ENCODE measurements at regions not wholly inside any gene's neighbourhood (a gene's known extent, or its start where the extent isn't known, plus 50 kb on each side); places are given as distances from the start of the nearest gene placed in this dataset.
"Not testable (repeated sequence)": the region's sequence is repeated elsewhere in the genome, so short reads cannot be mapped to it uniquely, and the experiment has no call there.

- DNase-seq = not testable (repeated sequence)
These were observed 290.1 kb downstream of the ZNF716 start for GRCh38 chr7:57740126-57740525.

DNA sequence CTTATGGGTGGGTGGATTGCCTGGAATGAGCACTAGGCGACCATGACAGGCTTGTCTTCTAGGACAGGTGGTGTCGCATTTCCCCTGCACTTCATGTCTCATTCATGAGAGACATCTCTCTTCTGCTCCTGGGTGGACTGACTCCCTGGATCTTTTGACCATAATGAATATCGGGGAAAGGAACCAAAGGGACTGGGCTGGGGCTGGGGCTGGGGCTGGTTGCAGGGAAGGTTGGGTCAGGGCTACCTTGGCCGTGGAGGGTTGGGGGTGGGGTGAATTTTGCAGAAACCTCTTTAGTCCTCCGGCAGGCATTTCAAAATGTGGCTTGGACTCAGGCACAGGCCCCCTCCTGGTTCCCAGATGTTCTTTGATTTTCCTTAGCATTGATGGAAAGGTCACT is 319.2 kb downstream of the ZNF716 start:
- no peak for DNase-seq

- DNase-seq = no peak
These were observed 320.0 kb downstream of the ZNF716 start for GRCh38 chr7:57769958-57770357.

GRCh38 chr7:57772126-57772924 is 322.3 kb downstream of the ZNF716 start:
- no peak for DNase-seq

DNA sequence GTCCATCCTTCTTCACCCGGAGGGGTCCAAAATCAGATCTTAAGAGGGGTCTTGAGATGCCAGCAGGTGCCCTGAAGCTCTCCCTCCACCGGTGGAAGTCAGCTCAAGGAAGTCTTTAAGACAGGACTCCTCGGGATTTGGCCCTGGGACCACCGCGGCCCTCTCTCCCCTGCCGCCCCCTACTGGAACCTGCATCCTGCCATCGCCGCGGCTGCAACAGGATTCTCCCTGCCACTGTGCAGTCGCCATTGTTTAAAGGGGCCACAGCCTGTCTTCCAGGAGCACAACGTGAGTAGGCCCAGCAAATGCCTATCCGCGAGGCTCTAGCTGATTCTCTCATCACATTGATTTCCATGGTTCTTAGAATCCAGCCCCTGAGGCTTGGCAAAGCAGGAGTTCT is 324.3 kb downstream of the ZNF716 start:
- no peak for DNase-seq

- DNase-seq = no peak
These were observed 325.6 kb downstream of the ZNF716 start for GRCh38 chr7:57775396-57776088.

DNA sequence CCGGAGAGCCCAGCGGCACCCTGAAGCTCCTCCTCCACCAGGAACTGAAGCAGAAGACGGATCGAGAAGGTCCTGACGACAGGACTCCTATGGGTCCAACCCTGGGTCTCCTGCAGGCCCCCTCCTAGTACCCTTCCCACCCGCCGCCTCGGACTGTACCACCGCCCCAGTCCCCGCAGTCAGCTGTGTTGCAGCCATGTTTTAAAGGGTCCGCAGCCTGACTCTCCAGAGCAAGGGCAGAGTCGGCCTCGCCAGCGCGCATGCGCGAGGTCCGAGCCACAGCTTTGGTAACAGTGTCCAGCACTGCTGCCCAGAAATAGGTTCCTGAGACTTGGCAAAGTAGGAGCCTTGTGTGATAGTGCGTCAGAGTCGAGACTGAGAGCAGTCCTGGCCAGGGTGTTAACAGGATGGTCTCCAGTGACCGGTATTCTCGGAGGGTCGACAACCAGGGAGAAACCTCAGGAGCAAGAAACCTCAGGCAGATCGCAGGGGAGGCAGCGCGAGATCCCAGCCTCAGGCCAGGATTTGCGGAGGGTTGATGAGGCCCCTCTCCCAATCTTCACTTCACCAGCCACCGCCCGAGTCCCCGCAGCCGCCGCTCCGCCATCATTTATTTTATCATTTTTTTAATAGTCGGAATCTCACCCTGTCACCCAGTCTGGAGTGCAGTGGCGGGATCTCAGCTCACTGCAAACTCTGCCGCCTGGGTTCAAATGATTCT is 326.3 kb downstream of the ZNF716 start:
- not testable (repeated sequence) for DNase-seq

GRCh38 chr7:57789130-57789529 is 339.2 kb downstream of the ZNF716 start:
- no peak for DNase-seq

GRCh38 chr7:57819491-57819981 is 369.6 kb downstream of the ZNF716 start:
- DNase-seq = no peak

DNA sequence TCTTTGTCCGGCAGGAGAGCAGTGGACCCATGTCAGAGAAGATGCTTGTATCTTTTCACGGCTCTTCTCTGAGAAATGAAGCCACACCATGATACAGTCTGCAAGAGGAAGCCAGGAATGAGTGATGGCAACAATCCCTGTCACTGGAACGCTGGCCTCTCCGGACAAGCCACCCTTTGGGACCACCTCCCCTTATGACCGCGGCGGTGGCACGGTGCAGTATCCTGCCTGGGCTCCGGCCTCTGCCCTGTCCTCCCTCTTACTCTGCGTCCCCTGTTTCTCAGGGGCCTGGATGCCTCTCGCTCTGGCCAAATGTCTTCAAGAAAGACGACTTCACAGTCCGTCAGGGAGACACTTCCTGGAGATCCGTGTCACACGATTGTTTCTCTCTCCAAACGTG is 370.5 kb downstream of the ZNF716 start:
- DNase-seq = no peak

DNA sequence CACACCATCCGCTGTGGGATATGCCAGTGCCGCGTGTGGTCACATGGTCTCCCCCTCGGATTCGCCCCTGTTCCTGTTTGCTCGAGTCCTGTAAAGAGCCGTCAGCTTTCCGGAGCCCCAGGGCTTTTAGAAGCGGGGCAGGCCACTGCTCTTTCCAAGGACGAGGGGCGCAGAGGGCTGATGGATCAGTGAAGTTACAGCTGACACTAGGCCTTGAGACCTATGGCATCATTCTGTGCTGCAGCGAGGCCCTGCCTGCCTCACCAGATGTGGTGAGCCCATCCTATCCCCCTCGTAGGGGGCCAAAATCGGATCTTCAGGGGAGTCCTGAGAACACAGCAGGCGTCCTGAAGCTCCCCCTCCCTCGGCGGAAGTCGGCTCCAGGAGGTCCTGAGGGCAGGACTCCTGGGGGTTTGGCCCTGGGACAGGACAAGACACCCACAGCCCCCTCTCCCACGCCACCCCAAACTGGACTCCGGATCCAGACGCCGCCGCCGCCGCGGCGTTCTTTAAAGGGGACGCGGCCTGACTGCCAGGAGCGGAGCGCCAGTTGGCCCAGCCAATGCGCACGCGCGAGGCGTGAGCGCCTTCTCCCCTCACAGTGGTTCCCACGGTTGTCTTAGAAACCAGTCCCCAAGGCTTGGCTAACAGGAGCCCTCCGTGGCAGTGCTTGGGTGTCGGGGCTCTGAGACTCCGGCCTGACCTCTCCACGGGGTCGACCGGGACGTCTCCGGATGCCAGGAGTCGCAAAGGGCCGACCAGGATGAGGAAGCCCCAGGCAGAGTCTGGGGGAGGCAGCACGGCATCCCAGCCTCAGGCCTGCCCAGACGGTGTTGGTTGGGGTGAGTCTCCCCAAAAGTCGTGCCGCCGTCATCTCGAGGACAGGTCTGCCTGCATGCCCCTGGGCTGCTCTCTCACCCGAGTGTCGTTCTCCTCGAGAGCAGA is 371.7 kb downstream of the ZNF716 start:
- DNase-seq = no peak

DNA sequence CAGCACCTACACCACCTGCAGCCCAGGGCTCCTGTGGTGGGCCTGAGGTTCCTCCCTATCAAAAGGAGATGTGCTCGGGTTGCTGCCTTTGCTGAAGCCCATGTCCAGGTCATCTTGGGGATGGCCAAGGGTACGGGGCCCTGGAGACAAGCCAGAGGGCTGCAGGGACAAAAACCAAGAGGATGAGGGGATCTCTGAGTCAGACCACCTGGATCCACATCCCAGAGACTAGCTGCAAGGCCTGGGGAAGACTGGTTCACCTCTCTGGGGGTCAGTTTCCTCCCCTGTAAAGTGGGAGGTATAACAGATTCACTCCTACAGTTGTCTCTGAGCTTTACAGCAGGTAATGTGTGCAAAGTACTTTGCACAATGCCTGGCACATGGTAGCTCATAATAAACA is 376.6 kb downstream of the ZNF716 start:
- not testable (repeated sequence) for DNase-seq

- not testable (repeated sequence) for DNase-seq
These were observed 385.2 kb downstream of the ZNF716 start for GRCh38 chr7:57835161-57835560.

DNA sequence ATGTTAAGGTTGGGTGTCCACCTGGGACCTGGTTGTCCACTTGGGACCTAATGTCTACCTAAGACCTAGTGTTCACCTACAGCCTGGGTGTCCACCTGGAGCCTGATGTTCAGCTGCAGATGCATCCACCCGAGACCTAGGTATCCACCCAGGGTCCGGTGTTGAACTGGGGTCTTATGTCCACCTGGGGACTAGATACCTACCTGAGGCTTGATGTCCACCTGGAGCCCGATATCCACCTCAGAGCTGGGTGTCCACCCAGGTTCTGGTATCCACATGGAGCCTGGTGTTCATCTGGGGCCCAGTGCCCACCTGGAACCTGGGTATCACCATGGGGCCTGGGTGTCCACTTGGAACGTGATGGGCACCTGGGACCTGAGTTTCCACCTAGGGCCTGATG is 389.2 kb downstream of the ZNF716 start:
- not testable (repeated sequence) for DNase-seq

- peak in 5 of 51 donors; percentile 0 to 34 (median 3) for DNase-seq
These were observed 418.1 kb downstream of the ZNF716 start for GRCh38 chr7:57867884-57868701.

- DNase-seq = peak in 1 of 51 donors; percentile 0
These were observed 418.9 kb downstream of the ZNF716 start for GRCh38 chr7:57868771-57869483.
